ENCODE measurements at regions not wholly inside any gene's neighbourhood (a gene's known extent, or its start where the extent isn't known, plus 50 kb on each side); places are given as distances from the start of the nearest gene placed in this dataset.

DNA sequence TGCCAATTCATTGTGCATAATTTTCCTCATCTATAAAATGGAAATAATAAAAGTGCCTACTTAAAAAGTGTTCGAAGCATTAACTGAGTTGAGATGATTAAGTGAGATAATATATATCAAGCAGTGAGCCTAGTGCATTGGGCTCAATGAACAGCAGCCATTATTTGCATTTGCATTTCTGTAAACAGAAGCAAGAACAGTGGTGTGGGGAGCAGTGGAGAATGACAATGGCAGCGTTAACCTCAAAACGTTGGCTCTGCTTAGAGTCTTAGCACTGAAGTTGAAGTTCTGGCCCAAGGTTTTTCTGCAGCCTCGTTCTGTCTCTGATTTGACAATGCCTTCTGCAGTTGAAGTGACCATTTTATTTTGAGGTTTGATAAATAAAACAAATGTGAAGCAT lies 466.3 kb upstream of the ONECUT1 start:
- Histone ChIP-seq H3K4me1 (ENCODE audit: insufficient read depth, low read length) (no peaks in the 10 kb centered on the region), H3K27me3 (ENCODE audit: insufficient read depth, low read length) (no peaks in the 10 kb centered on the region), H3K4me3 (ENCODE audit: low read length) (no peak overlapping the region), H3K36me3 (ENCODE audit: insufficient read depth, low read length) (no peaks in the 10 kb centered on the region), H3K9me3 (ENCODE audit: low read length) (no peaks in the 10 kb centered on the region), H2AFZ (ENCODE audit: low read depth, low read length) (no peak overlapping the region)

DNA sequence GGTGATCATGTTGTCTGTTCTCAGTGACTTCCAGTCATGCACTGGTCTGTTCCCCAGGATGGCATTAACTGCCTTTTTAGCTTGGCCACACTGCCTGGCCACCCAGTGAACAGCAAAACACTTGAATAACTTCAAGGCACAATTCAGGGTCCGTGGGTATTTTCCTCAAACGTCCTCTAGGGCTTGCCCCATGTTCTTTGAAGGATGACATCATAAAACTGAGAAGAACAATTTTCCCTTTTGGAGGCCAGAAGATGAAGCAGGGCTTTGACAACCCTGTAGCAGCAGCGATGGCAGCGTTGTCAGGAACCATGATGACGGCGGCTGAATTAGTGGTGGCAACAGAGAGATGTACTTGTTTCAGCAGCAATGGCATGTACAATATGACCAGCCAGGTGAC lies 465.9 kb upstream of the ONECUT1 start:
- H3K36me3 ChIP-seq (ENCODE audit: insufficient read depth, low read length) = no peaks in the 10 kb centered on the region
- no peaks in the 10 kb centered on the region for H3K4me1 ChIP-seq (ENCODE audit: insufficient read depth, low read length)
- no peak overlapping the region for H3K4me3 ChIP-seq (ENCODE audit: low read length)
- H3K27me3 ChIP-seq (ENCODE audit: insufficient read depth, low read length) = no peaks in the 10 kb centered on the region
- H3K9me3 ChIP-seq (ENCODE audit: low read length) = no peaks in the 10 kb centered on the region
- no peak overlapping the region for H2AFZ ChIP-seq (ENCODE audit: low read depth, low read length)

DNA sequence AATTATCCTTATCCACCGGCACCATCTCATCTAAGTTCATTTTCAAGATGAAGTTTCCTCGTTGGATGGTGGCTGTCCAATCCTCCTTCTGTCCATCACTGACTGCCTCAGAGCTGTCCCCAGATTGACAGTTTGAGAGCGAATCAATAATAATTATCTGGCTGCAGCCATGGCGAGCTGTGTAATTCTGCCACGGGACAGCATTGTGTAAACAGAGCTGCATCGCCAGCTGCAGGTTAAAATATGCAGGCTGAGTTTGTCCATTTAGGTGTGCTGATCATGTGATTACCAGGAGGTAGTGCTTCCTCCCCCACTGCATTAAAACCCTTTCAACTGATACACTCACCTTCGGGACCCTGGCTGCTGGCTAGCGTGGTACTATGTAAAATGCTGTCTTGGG lies 461.9 kb upstream of the ONECUT1 start:
- H3K36me3 ChIP-seq (ENCODE audit: insufficient read depth, low read length) = no peaks in the 10 kb centered on the region
- no peak overlapping the region for H2AFZ ChIP-seq (ENCODE audit: low read depth, low read length)
- no peaks in the 10 kb centered on the region for H3K4me1 ChIP-seq (ENCODE audit: insufficient read depth, low read length)
- no peaks in the 10 kb centered on the region for H3K9me3 ChIP-seq (ENCODE audit: low read length)
- no peak overlapping the region for H3K4me3 ChIP-seq (ENCODE audit: low read length)
- H3K27me3 ChIP-seq (ENCODE audit: insufficient read depth, low read length) = no peaks in the 10 kb centered on the region

DNA sequence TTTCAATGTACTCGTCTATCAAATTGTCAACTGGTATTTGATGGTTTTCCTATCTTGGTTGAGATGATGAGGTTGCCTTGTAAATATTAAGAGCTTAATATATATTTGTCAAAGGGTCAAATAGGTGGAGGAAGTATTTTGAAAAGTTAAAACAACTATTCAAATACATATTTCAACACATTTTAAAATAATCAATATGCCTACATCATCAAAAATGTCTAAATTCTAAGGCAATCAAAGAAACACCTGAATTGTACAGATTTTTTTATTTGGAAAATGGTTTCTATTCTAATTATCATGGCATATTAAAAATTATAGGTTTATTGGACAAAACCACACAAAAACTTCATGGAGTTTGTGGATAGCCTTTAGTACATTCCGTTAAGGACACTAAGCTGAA lies 461.4 kb upstream of the ONECUT1 start:
- no peak overlapping the region for H2AFZ ChIP-seq (ENCODE audit: low read depth, low read length)
- H3K9me3 ChIP-seq (ENCODE audit: low read length) = no peaks in the 10 kb centered on the region
- H3K4me3 ChIP-seq (ENCODE audit: low read length) = no peak overlapping the region
- no peaks in the 10 kb centered on the region for H3K4me1 ChIP-seq (ENCODE audit: insufficient read depth, low read length)
- no peaks in the 10 kb centered on the region for H3K36me3 ChIP-seq (ENCODE audit: insufficient read depth, low read length)
- H3K27me3 ChIP-seq (ENCODE audit: insufficient read depth, low read length) = no peaks in the 10 kb centered on the region

DNA sequence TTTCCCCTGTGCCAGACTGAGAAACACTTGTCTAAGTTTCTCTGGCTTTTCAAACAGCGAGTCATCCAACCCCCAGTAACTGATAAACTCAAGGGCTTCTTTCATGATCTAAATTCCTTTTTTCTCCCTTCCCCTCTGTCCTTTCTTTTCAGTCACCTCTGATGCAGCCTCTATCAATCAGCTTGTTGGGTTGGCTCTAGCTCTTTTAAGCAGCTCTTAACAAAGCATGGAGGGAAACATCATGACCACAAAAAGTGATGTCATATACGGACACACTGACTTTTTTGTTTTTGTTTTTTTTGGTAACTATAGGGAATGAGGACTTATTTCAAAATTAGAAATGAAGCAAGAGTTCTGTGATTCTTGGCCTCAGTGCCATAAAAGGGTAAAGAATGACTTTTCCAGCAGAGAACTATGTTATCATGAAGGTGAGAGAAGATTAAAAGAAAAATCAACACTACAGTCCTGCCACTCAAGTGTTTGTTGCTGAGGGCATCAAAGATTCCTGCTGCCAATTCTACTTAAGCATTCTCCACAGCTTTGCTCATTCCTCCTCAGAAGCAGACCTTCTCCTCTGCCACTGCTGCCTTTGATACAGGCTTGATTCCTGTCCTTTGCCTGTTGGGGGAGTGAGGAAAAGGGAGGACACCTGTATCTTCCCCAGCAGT lies 457.0 kb upstream of the ONECUT1 start:
- Histone ChIP-seq H3K27me3 (ENCODE audit: insufficient read depth, low read length) (no peaks in the 10 kb centered on the region), H3K36me3 (ENCODE audit: insufficient read depth, low read length) (no peaks in the 10 kb centered on the region), H2AFZ (ENCODE audit: low read depth, low read length) (no peak overlapping the region), H3K9me3 (ENCODE audit: low read length) (no peaks in the 10 kb centered on the region), H3K4me1 (ENCODE audit: insufficient read depth, low read length) (no peaks in the 10 kb centered on the region), H3K4me3 (ENCODE audit: low read length) (no peak overlapping the region)

DNA sequence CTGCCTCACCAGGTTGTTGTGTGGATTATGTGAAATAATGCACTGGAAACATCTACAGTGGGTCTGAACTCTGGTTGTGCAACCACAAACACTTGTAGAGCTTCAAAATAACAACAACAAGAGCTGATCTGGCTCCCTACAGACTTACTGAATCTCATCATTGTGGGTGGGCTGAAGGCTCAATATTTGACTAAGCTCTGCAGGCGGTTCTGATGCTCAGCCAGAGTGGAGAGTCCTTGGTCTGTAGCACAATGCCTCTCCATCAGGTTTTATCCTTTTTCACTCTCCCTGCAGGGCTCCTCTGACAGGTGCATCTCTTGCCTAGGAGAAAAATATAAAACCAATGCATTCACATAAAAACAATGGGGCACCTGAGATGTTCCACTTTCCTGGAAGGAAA lies 456.3 kb upstream of the ONECUT1 start:
- no peaks in the 10 kb centered on the region for H3K27me3 ChIP-seq (ENCODE audit: insufficient read depth, low read length)
- H3K9me3 ChIP-seq (ENCODE audit: low read length) = no peaks in the 10 kb centered on the region
- H2AFZ ChIP-seq (ENCODE audit: low read depth, low read length) = no peak overlapping the region
- no peaks in the 10 kb centered on the region for H3K4me1 ChIP-seq (ENCODE audit: insufficient read depth, low read length)
- no peaks in the 10 kb centered on the region for H3K36me3 ChIP-seq (ENCODE audit: insufficient read depth, low read length)
- no peak overlapping the region for H3K4me3 ChIP-seq (ENCODE audit: low read length)

DNA sequence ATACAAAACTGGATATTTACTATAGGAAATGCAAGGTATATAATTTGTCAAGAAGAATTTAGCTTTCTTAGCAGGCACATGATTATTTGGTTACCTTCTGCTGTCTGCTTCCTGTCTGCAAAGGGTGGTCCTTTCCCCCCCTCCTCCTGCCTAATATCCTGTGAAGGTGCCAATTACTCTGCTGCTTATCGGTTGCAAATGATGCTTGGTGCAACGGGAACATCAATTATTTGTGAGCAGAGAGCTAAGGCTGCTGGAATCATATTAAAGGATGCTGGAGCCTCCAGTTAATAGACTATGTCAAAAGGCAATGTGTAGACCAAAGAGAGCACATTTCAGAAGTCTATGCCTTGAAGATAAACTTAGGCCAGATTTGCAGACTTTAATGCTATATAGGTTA lies 443.7 kb upstream of the ONECUT1 start:
- no peaks in the 10 kb centered on the region for H3K4me1 ChIP-seq (ENCODE audit: insufficient read depth, low read length)
- no peaks in the 10 kb centered on the region for H3K9me3 ChIP-seq (ENCODE audit: low read length)
- H3K36me3 ChIP-seq (ENCODE audit: insufficient read depth, low read length) = no peaks in the 10 kb centered on the region
- H2AFZ ChIP-seq (ENCODE audit: low read depth, low read length) = no peak overlapping the region
- H3K4me3 ChIP-seq (ENCODE audit: low read length) = no peak overlapping the region
- no peaks in the 10 kb centered on the region for H3K27me3 ChIP-seq (ENCODE audit: insufficient read depth, low read length)

DNA sequence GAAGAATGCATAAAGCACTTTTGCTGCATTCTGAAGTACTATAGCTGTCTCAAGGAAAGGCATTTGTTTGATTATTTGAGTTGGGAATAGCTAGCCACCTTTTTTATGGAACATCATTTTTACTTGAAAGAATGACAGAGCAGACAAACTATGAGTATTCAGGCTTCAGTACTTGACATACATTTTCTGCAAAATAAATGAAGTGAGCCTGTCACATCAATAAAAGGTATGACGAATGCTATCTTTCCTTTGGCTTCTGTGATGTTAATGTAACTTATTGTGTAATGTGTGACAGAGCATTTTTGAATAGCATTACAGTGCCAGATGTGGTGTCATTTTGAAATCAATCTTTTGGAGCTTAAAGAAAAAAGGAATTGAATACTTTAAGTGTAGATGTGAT lies 440.3 kb upstream of the ONECUT1 start:
- Histone ChIP-seq H3K36me3 (ENCODE audit: insufficient read depth, low read length) (no peaks in the 10 kb centered on the region), H3K27me3 (ENCODE audit: insufficient read depth, low read length) (no peaks in the 10 kb centered on the region), H3K4me3 (ENCODE audit: low read length) (no peak overlapping the region), H3K9me3 (ENCODE audit: low read length) (no peaks in the 10 kb centered on the region), H2AFZ (ENCODE audit: low read depth, low read length) (no peak overlapping the region), H3K4me1 (ENCODE audit: insufficient read depth, low read length) (no peaks in the 10 kb centered on the region)

DNA sequence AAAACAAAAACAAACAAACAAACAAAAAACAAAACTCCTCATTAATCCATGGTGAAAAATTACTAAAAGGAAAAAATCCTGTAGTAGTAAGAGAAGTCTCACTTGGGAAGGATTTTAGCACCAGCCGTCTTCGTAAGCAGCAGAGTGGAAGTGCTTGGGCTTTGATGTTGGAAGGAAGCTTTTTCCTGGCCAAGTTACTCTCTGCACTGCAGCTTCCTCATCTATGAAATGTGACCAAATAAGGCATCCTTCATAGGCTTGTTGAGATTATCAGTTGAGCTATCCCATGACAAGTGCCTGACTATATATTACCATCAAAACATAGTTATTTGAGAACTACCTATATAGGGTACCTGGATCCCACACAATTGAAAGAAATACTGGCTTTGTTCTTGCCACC lies 436.4 kb upstream of the ONECUT1 start:
- Histone ChIP-seq H3K27me3 (ENCODE audit: insufficient read depth, low read length) (no peaks in the 10 kb centered on the region), H3K4me3 (ENCODE audit: low read length) (no peak overlapping the region), H3K9me3 (ENCODE audit: low read length) (no peaks in the 10 kb centered on the region), H3K36me3 (ENCODE audit: insufficient read depth, low read length) (no peaks in the 10 kb centered on the region), H3K4me1 (ENCODE audit: insufficient read depth, low read length) (no peaks in the 10 kb centered on the region), H2AFZ (ENCODE audit: low read depth, low read length) (no peak overlapping the region)

DNA sequence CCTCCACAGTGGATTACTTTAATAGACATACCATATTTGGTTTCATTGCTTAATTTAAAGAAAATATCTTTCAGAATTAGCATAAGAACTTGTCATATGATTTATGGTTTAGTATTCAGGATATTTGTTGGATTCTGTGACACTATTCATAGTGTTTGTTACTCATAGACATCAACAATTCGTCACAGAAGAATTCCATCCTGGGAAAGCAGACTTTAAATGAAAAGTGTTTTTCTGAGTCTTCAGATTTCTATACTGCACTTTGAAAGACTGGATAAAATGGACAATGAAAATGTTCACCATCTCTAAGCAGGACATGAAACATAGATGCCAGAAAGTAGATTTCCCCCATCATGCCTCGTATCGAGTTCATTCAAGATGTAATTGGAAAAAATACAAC lies 435.6 kb upstream of the ONECUT1 start:
- Histone ChIP-seq H3K4me3 (ENCODE audit: low read length) (no peak overlapping the region), H2AFZ (ENCODE audit: low read depth, low read length) (no peak overlapping the region), H3K27me3 (ENCODE audit: insufficient read depth, low read length) (no peaks in the 10 kb centered on the region), H3K36me3 (ENCODE audit: insufficient read depth, low read length) (no peaks in the 10 kb centered on the region), H3K9me3 (ENCODE audit: low read length) (no peaks in the 10 kb centered on the region), H3K4me1 (ENCODE audit: insufficient read depth, low read length) (no peaks in the 10 kb centered on the region)

DNA sequence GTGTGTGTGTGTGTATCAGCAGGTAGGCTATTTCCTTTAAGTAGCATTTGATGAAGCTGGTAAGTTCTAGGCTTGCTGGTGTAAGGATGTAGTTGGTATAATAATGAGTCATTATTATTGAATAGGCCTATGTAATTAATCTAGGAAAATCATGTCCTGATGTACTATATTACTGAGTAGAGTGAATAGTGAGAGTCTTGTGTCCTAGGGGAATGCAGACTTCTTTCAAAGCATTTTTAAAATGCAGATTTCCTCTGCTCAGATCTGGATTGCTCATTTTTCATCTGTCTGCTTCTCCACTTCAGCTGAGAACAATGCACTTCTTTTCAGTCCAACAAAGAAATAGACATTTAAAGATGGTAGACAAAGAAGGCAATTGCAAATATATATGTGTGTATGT lies 434.2 kb upstream of the ONECUT1 start:
- Histone ChIP-seq H2AFZ (ENCODE audit: low read depth, low read length) (no peak overlapping the region), H3K36me3 (ENCODE audit: insufficient read depth, low read length) (no peaks in the 10 kb centered on the region), H3K9me3 (ENCODE audit: low read length) (no peaks in the 10 kb centered on the region), H3K4me3 (ENCODE audit: low read length) (no peak overlapping the region), H3K27me3 (ENCODE audit: insufficient read depth, low read length) (no peaks in the 10 kb centered on the region), H3K4me1 (ENCODE audit: insufficient read depth, low read length) (no peaks in the 10 kb centered on the region)

DNA sequence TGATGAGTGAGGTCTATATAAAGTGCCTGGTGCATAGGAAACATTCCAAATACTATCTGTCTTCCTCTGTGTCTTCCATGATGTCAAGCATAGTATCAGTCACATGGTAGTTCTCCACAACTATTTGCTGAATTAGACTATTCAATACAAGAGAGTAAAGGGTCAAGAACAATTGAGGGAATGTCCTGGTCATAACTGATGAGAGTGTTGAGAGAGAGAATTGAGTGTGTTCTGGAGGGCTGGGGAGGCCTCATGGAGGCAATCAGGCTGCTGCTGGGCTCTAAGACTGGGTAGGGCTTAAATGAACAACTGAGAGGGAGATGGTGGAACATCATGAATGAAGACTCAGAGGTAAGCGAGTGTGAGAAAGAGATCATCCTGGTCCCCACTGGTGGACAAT lies 433.7 kb upstream of the ONECUT1 start:
- H2AFZ ChIP-seq (ENCODE audit: low read depth, low read length) = no peak overlapping the region
- no peaks in the 10 kb centered on the region for H3K4me1 ChIP-seq (ENCODE audit: insufficient read depth, low read length)
- no peaks in the 10 kb centered on the region for H3K9me3 ChIP-seq (ENCODE audit: low read length)
- no peaks in the 10 kb centered on the region for H3K36me3 ChIP-seq (ENCODE audit: insufficient read depth, low read length)
- no peaks in the 10 kb centered on the region for H3K27me3 ChIP-seq (ENCODE audit: insufficient read depth, low read length)
- no peak overlapping the region for H3K4me3 ChIP-seq (ENCODE audit: low read length)

DNA sequence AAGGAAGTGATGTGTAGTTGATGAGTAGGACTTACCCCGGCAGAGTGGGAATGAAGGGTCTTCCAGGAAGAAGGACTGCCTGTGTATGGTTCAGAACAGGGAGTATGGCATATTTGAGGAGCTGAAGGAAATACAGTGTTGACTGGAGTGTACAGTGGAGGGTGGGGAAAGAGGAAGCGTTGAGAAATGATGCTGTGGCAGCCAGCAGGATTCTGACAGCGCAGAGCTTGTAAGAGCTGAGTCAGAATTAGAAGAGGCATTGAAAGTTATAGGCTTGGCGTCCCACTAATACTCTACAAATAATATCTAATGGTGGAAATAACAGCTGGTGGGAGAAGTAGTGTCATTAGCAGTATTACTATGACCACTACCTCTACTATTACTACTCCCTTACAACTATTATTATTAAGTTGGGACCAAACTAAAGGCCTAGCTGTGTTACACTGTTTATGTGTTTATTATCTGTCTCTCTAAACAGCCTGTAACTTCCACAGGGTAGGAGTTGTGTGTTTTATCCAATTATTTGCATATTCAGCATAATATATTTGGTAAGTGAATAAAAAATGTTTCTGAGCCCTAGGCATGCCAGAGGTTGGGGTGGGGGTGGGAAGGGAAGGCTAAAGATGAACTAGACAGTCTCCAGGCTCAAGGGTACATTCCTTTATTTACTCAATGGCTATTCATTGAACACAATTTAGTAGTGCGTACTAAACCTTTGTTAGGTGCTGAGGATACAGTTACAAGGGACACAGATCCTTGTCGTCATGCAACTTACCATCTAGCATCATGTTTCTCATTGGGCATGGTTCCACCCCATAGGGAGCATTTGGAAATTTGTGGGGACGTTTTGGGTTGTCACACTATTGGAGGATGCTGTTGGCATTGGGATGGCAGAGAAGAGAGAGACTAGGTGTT lies 428.8 kb upstream of the ONECUT1 start:
- Histone ChIP-seq H3K4me3 (ENCODE audit: low read length) (no peak overlapping the region), H3K4me1 (ENCODE audit: insufficient read depth, low read length) (no peaks in the 10 kb centered on the region), H3K9me3 (ENCODE audit: low read length) (no peaks in the 10 kb centered on the region), H3K36me3 (ENCODE audit: insufficient read depth, low read length) (no peaks in the 10 kb centered on the region), H2AFZ (ENCODE audit: low read depth, low read length) (no peak overlapping the region), H3K27me3 (ENCODE audit: insufficient read depth, low read length) (no peaks in the 10 kb centered on the region)

Data from neuron (in vitro differentiated cells).